ENCODE measurements at regions not wholly inside any gene's neighbourhood (a gene's known extent, or its start where the extent isn't known, plus 50 kb on each side); places are given as distances from the start of the nearest gene placed in this dataset.

DNA sequence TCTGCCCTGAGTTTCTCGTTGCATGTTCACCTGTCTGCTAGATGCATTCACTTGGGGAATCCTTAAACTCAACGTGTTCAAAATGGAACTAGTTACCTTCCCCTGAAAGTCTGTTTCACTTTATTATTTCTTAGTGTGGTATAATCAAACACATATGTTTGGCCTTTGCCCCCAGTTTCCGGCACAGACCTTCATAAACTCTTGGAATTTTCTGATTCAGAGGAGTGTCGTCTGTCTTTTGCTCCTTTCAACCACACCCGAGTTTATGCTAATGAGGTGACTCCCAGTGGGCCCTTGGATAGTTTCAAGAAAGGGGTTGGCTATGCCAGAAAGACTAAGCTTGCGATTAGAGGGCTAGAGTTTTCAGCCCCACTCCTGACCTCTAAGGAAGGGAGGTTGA lies 198.9 kb downstream of the CDCA7 start:
- TF ChIP-seq, protein P1, sequence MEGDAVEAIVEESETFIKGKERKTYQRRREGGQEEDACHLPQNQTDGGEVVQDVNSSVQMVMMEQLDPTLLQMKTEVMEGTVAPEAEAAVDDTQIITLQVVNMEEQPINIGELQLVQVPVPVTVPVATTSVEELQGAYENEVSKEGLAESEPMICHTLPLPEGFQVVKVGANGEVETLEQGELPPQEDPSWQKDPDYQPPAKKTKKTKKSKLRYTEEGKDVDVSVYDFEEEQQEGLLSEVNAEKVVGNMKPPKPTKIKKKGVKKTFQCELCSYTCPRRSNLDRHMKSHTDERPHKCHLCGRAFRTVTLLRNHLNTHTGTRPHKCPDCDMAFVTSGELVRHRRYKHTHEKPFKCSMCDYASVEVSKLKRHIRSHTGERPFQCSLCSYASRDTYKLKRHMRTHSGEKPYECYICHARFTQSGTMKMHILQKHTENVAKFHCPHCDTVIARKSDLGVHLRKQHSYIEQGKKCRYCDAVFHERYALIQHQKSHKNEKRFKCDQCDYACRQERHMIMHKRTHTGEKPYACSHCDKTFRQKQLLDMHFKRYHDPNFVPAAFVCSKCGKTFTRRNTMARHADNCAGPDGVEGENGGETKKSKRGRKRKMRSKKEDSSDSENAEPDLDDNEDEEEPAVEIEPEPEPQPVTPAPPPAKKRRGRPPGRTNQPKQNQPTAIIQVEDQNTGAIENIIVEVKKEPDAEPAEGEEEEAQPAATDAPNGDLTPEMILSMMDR (IDR thresholded peaks at IDR 0.05), result no peak
- TF ChIP-seq POLR2A (IDR thresholded peaks at IDR 0.05), result no peak
- intact Hi-C loops (cut with DNase I), result no loop called here
- Histone ChIP-seq H3K36me3 (no peaks in the 10 kb centered on the region), H3K27me3 (peaks cover 0 to 4% (median 0%) of the 10 kb centered on the region in 4 donors), H3K9me3 (no peaks in the 10 kb centered on the region), H3K4me1 (peaks cover 0 to 6% (median 0%) of the 10 kb centered on the region in 3 donors), H3K27ac (no peak overlapping the region), H3K4me3 (no peak overlapping the region)
- DNase-seq, result no peak
- WGBS, 2 donors, result 52 to 56% methylated on average over 6 of the region's 6 CpGs

DNA sequence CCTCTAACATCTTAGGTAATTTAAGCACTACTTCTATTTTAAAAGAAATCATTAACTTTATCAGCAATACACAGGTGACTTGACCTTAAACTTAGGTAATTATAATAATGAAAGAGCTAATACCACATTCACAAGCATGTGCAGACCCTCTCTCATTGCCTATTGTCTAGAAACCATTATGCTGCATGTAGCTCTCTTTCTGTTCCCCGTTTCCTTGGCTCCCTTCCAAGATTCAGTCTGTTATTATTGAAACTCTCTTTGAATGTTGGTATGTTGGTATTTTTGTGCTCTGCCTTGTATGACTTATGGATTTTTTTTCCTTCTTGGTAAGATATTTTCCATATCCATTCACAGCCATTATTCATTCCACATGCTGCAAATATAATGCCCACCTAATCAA lies 201.2 kb downstream of the CDCA7 start:
- Histone ChIP-seq H3K27me3 (peaks cover 0 to 11% (median 0%) of the 10 kb centered on the region in 4 donors), H3K36me3 (no peaks in the 10 kb centered on the region), H3K27ac (no peak overlapping the region), H3K4me3 (no peak overlapping the region), H3K9me3 (no peaks in the 10 kb centered on the region), H3K4me1 (peaks cover 0 to 6% (median 0%) of the 10 kb centered on the region in 3 donors)
- WGBS, 2 donors, result 0 to 3% methylated on average over 1 of the region's 1 CpG
- intact Hi-C loops (cut with DNase I), result no loop called here
- DNase-seq, result no peak
- no peak for TF ChIP-seq POLR2A (IDR thresholded peaks at IDR 0.05)
- TF ChIP-seq, protein P1 (IDR thresholded peaks at IDR 0.05), result no peak

DNA sequence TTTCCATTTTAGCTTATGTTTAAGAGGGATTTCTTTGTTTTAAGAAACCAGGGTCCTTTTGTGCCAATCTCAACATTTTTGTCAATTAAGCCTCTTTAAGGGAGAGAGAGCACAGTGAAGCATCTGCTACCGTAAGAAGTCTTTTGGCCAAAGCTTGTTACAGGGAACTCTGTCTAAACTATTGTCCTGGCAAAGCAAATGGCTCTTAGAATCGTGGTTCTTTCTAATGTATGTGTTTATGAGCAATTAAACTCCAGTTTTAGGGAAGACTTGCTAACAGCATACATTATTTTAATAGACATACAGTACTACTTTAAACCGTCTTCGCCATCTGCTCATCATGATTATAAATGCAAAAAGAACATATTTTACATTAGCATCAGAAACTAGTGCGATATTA lies 202.1 kb downstream of the CDCA7 start:
- peaks cover 0 to 6% (median 0%) of the 10 kb centered on the region in 3 donors for H3K4me1 ChIP-seq
- no peaks in the 10 kb centered on the region for H3K36me3 ChIP-seq
- no peaks in the 10 kb centered on the region for H3K9me3 ChIP-seq
- H3K27me3 ChIP-seq, result peaks cover 0 to 11% (median 0%) of the 10 kb centered on the region in 4 donors
- no peak for DNase-seq
- no peak overlapping the region for H3K27ac ChIP-seq
- no peak for TF ChIP-seq POLR2A (IDR thresholded peaks at IDR 0.05)
- TF ChIP-seq, protein P1 (IDR thresholded peaks at IDR 0.05), result no peak
- 80 to 82% methylated on average over 5 of the region's 5 CpGs for WGBS, 2 donors
- intact Hi-C loops (cut with DNase I), result no loop called here
- no peak overlapping the region for H3K4me3 ChIP-seq

DNA sequence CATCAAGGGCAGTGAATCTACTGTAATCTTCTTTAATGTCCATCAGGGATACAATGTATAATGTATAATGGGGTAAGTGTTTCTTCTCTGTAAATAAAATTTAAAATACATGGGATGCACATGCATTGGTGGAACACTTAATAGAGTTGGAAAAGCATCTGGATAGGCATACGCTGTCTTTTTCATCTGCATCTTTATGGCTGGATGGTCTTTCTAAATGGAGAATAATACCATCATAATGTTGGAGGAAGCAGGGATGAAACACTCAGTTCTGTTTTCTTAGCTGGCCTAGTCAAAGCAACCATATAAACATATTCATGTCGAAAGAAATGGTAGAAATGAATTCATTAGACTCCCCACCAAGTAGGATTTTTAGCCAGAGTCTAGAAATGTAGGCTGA lies 202.8 kb downstream of the CDCA7 start:
- TF ChIP-seq, protein P1 (IDR thresholded peaks at IDR 0.05), result no peak
- WGBS, 2 donors, result 94 to 100% methylated on average over 2 of the region's 2 CpGs
- Histone ChIP-seq H3K4me3 (no peak overlapping the region), H3K27ac (no peak overlapping the region), H3K4me1 (peaks cover 0 to 6% (median 0%) of the 10 kb centered on the region in 3 donors), H3K9me3 (no peaks in the 10 kb centered on the region), H3K36me3 (no peaks in the 10 kb centered on the region), H3K27me3 (peaks cover 0 to 11% (median 0%) of the 10 kb centered on the region in 4 donors)
- DNase-seq, result no peak
- intact Hi-C loops (cut with DNase I), result no loop called here

DNA sequence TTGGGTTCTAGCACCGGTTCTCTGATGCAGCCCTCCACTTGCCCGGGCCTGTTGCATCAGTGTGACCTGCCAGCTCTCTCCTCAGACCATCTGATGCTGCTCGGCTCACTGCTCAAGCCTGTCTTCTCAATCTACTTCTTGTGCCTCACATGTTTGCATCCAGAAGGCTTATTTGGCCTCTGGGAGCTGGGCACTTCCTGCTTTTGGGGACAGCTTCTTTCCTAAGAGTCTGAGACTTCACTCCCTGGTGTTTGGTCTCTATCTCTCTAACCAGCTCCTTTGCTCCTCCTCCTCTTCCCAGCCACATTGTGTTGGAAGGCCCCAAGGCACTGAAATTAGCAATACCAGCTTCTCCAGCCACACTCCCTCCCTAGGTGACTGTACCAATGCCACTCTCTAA lies 212.8 kb downstream of the CDCA7 start:
- Histone ChIP-seq H3K9me3 (no peaks in the 10 kb centered on the region), H3K4me1 (peaks cover 12 to 44% (median 15%) of the 10 kb centered on the region in 3 donors), H3K4me3 (no peak overlapping the region), H3K27me3 (no peaks in the 10 kb centered on the region), H3K36me3 (no peaks in the 10 kb centered on the region), H3K27ac (peak overlapping the region in 3 of 4 donors; percentile 28 to 44 (median 33))
- intact Hi-C loops (cut with DNase I), result no loop called here
- DNase-seq, result no peak
- TF ChIP-seq, protein P1 (IDR thresholded peaks at IDR 0.05), result no peak
- TF ChIP-seq POLR2A (IDR thresholded peaks at IDR 0.05), result no peak
- 32 to 60% methylated on average over 3 of the region's 3 CpGs for WGBS, 2 donors
